GM12872 (cell line): ENCODE measurements at regions not wholly inside any gene's neighbourhood (a gene's known extent, or its start where the extent isn't known, plus 50 kb on each side); places are given as distances from the start of the nearest gene placed in this dataset.

Source experiments
- TF ChIP-seq, protein P1 (sequence below): IDR thresholded peaks from 3 replicates; pipeline ENCODE4 v1.5.1; 2011; ENCODE audit warnings: low read depth, mild to moderate bottlenecking, low read length, moderate library complexity; ENCODE audit not compliant: insufficient read depth

DNA sequence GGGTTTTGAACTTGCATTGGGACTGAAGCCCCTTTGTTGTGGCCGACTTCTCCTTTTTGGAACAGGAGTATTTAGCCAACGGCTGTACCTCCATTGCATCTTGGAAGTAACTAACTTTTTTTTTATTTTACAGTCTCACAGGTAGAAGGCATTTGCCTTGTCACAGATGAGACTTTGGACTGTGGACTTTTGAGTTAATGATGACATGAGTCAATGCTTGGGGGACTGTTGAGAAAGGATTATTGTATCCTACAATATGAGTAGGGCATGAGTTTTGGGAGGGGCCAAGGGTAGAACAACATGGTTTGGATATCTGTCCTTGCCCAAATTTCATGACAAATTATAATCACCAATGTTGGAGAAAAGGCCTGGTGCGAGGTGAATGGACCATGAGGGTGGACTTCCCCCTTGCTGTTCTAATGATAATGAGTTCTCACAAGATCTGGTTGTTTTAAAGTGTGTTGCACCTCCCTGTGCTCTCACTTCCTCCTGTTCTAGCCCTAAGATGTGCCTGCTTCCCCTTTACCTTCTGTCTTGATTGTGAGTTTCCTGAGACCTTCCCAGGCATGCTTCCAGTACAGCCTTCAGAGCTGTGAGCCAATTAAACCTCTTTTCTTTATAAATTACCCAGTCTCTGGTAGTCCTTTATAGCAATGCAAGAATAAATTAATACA lies 1269.4 kb upstream of the CHAC2 start:
- TF ChIP-seq, protein P1, sequence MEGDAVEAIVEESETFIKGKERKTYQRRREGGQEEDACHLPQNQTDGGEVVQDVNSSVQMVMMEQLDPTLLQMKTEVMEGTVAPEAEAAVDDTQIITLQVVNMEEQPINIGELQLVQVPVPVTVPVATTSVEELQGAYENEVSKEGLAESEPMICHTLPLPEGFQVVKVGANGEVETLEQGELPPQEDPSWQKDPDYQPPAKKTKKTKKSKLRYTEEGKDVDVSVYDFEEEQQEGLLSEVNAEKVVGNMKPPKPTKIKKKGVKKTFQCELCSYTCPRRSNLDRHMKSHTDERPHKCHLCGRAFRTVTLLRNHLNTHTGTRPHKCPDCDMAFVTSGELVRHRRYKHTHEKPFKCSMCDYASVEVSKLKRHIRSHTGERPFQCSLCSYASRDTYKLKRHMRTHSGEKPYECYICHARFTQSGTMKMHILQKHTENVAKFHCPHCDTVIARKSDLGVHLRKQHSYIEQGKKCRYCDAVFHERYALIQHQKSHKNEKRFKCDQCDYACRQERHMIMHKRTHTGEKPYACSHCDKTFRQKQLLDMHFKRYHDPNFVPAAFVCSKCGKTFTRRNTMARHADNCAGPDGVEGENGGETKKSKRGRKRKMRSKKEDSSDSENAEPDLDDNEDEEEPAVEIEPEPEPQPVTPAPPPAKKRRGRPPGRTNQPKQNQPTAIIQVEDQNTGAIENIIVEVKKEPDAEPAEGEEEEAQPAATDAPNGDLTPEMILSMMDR: no peak

DNA sequence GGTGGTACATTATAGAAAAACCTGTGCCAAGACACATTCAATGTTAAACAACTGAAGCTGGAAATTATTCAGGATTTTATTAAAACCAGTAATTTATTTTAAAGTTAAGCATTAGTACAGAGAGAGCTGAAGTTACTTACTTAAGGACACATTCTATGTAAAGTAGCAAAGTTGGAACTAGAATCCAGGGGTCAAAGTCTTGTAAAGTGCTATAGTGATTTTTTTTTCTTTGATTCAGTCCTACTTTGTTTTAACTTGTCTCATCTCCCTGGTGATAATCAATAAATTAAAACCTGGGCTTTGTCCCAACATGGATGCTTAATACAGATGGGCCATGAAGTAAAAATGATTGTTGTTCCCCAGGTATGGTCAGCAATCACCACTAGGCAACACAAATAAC lies 1271.8 kb upstream of the CHAC2 start:
- TF ChIP-seq, protein P1: no peak

DNA sequence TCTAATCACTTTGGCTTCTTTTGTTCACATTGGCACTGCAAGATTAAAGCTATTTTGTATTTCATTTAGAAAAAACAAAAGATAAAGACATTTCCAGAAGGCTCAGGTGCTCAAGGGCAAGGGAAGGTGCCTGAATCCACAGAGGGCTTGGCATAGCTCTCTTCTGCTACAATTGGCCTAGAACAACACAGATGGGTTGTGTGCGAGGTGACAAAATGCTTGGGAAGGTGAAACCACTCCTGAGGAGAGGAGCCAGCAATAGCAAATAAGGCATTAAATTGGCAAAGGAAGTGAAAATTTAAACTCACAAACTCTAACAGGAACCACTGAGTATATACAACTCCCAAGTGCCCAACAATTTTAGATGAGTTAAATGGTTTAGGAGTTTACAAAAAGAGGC lies 1290.4 kb upstream of the CHAC2 start:
- TF ChIP-seq, protein P1: no peak

DNA sequence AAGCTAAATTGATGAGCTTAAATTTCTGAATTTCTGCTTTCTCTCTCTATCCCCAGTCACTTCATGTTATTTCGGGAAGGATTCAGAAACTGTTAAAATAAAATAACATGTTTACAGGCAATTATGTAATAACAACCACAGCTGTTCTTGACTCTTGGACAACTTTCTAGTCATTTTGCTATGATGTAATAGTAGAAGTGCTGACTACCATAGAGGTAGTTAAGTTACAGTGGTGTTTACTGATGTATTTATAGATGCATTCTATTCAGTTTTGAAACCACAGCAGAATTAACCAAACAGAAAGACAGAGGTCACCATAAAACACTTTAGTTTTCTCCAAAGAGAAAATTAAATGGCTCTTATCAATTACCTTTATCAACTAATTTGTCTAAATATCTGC lies 1292.0 kb upstream of the CHAC2 start:
- TF ChIP-seq, protein P1: no peak

DNA sequence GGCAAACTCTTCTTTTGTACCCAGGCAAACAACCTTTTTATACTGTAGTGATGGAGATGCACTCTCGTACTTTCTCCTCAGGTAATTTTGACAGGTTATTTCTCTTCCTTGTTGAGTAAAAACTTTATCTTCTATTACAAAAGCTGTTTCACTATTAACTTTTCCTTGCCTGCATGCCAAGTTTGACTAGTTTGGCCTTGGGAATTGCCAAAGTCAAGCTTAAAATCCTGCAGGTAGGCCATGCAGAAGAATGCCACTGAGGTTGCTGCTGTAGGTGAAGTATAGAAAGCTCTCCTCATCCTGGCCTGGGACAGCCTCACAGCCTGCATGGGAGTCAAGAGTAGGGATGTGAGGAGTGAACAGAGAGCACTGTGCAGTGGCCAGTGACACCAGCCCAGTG lies 1293.5 kb upstream of the CHAC2 start:
- TF ChIP-seq, protein P1: no peak

DNA sequence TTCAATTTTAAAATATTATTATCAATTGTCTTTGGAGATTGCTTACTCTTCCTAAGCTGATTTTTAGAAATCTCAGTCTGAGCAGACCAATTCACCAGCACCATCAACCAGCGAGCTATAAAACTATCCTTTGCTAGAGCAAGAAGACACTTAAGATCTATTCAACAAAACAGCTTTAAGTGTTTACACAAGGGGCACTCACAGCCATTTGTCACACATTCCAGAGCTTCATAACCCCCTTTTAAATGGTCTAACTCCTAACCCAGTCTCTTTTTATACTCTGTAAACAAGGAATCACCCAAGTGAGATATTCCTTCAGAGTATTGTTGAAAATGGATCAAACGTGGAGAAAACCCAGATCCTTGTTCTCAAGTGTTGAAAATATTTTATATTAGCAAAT lies 1294.1 kb upstream of the CHAC2 start:
- TF ChIP-seq, protein P1: no peak

DNA sequence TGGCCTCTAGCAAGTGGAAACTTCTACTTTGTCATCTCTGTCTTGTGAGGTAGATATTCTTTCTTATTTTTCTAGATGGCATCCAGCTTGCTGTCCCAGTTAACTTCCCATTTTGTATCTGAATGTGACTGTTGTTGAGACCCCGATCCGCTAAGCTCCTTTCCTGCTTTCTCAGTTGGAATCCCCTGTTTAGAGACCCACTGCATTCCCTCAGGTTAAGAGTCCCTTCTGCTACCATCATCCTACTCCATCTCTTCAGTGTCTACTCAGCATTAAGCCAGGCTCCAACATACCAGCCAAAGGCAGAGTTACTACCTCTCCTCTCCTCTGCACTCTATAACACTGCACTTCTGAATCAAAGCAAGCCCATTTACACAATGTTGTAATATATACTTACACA lies 1300.4 kb upstream of the CHAC2 start:
- TF ChIP-seq, protein P1: no peak
